ENCODE measurements at regions not wholly inside any gene's neighbourhood (a gene's known extent, or its start where the extent isn't known, plus 50 kb on each side); places are given as distances from the start of the nearest gene placed in this dataset.
"Not testable (repeated sequence)": the region's sequence is repeated elsewhere in the genome, so short reads cannot be mapped to it uniquely, and the experiment has no call there.

GRCh38 chr2:8334866-8335325 lies 347.0 kb upstream of the ID2 start:
- no peak for DNase-seq

DNA sequence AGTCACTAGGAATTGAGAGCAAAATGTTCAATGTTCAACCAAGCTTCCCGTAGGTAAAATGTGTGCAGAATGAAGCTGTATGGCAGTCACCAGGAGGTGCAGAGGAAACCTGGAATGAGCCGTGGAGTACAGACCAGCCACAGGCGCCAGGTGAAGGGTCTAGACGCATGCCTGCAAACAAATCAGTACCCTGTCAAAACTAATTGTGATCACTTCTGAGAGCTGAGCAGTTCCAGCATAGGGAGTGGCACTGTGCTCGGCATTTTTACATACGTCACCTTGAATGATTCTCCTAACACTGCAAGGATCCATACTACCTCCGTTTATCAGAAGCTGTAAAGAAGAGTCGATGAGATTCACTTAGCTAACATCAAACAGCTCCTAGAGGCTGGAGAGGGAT lies 346.1 kb upstream of the ID2 start:
- no peak for DNase-seq

DNA sequence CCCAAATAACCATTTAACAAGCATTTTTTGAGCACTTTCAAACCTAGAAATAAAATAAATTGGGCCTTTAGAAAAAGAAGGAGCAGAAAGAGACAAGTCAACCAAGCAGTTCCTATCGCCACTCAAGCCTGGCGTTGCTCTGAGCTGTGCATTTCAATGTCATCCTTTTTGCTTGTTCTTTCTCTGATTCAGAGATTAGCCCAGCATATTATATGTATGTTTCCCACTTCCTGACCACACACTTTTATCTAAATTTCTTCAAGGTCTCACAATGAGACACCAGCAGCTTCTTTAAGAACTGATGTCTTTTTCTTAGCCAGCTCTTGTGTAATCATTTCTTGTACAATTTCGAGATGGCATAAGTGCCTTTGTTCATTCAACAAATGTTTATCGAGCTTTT lies 344.5 kb upstream of the ID2 start:
- no peak for DNase-seq

DNA sequence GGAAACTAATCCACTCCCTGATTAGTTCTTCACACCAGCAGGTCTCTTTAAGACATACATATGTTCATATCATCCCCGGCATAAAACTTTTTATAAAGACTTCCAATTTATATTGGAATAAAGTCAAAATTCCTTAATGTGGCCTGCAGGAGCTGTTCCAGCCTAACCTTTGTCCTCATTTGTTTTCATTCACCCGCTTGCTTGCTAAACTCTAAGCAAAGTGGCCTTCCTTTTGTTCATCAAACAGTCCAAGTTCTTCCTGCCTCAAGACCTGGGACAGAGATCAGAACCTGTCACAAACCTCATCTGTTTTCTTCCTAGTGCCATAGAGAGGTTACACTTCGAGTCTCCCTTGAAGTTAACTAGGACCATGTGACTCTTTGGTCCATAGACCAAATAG lies 339.4 kb upstream of the ID2 start:
- no peak for DNase-seq

GRCh38 chr2:8343031-8343430 lies 338.8 kb upstream of the ID2 start:
- no peak for DNase-seq

DNA sequence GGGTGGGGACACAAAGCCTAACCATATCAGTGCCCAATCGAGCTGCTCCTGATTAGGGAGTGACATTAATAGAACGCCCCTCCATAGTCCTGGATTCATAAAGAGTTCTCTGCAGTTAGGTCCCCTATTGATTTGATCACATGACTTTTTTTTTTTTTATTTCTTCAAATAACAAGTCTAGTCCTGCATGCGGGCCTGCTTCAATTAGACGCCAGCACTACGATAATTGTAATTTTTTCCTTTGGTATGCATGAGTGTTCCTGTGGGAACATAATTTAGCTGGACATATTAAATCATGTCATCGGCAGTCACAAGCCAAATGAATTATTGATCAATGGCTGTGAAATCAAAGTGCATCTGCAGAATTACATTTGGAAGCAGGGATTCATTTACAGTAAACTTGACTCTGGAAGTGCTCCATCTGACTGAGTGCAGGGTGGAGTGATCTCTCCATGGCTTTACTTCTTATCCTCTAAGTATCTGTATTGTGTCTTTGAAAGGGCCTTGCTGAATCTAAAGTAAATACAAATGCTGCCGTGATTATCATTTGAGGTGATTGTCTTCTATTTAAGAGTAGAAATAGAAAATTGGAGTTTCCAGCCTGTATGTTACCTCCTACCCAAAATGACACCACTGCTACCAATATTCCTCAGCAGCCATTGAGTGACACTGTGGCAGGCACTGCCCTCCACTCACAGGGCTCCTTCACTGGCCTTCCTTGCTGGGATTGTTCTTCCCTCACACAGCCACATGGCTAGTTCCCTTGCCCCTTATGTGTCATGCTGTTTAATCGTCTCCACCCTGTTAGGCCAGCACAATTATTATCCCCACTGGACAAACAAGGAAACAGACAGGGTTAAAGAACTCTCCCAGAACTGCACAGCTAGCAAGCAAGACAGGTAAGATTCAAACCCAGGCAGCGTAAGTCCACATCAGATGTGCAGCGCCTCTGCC lies 337.4 kb upstream of the ID2 start:
- DNase-seq: no peak

DNA sequence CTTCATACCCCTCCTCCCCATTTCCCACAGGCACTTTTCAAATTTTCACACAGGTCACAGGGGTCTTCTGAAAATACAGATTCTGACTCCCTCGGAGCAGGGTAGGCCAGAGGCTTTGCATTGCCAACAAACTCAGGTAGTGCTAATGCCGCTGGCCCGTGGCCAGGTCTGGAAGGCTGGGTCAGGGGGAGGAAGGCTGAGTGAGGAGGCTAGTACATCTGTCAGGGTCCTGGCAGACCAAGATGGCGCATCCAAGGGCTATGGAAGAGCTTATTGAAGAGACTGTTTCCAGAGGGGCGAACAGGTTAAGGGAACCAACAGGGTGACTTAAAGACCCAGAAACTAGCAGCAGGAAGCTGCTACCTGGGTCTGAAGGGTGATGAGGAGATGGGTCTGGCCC lies 336.7 kb upstream of the ID2 start:
- DNase-seq: no peak

DNA sequence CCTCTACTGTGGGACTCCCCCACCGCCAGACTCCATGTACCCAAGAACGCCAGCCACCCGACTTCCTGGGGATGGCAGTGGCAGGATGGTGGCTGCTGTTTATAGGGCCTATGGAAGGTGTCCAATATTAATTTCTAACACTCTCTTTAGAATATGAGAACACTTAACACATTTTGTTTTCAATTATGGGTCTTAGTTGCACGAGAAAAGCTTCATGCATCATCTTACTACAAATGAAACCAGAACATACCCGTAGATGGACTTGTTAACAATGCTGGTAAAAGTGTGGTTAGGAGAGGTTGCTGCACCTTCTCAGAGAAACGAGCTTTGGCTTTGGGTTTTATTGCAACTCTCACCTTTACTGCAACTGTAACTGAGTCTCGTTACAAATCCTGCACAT lies 335.6 kb upstream of the ID2 start:
- no peak for DNase-seq

GRCh38 chr2:8346706-8347430 lies 335.0 kb upstream of the ID2 start:
- no peak for DNase-seq

DNA sequence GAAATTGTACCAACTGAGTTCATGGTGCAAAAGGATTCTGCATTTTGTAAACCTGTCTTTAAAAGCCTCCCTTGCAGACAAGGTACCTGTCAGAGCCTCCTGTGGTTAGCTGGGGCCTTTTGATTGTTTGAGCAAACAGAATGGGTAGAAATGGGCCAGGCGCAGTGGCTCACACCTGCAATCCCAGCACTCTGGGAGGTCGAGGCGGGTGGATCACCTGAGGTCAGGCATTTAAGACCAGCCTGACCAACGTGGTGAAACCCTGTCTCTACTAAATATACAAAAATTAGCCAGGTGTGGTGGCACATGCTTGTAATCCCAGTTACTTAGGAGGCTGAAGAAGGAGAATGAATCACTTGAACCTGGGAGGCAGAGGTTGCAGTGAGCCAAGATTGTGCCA lies 332.9 kb upstream of the ID2 start:
- not testable (repeated sequence) for DNase-seq

- no peak for DNase-seq
These were observed 329.6 kb upstream of the ID2 start for GRCh38 chr2:8352296-8352695.

- DNase-seq: no peak
These were observed 328.9 kb upstream of the ID2 start for GRCh38 chr2:8352989-8353388.

GRCh38 chr2:8355102-8355859 lies 326.6 kb upstream of the ID2 start:
- DNase-seq: no peak

DNA sequence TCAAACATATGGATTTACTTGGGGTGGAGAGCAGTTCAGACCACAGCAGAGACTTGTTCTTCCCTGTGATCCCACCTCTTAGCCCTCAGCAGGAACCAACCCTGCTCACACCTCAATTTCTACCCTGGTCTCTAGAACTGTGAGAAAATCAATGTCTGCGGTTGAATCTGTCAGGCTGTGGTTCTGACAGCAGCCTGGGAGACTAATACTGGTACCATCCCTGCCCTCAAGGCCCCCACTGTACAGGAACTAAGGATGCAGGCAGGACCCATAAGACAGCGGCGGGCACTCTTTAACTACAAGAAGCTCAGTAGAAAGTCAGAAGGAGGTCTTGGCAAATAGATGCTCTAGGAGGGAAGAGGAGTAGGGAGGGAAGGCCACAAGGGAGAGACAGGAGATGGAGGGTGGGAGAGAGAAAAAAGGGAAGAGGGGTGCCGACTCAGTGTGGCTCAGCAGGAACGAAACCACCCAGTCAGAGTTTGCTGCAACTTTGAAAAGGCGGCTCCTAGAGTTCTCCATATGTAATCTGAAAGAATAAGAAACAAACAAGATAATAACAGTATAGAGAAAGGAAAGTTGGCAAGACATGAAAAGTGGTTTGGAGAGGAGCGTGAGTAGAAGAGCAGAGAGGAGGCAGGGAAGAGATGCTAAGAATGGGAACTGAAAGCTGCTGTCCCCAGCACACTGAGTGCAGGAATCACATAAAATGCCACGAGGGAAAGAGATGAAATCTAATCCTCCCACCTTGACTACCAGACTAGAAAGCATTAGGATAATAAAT lies 323.9 kb upstream of the ID2 start:
- no peak for DNase-seq

DNA sequence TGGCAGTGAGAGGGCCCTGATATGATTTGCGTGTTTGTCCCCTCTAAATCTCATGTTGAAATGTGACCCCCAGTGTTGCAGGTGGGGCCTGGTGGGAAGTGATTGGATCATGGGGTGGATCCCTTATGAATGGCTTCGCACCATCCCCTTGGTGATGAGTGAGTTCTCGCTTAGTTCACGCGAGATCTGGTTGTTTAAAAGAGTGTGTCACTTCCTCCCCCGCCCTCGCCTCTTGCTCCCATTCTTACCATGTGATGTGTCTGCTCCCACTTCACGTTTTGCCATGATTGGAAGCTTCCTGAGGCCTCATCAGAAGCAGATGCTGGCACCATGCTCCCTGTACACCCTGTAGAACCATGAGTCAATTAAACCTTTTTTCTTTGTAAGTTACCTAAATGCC lies 319.9 kb upstream of the ID2 start:
- no peak for DNase-seq

DNA sequence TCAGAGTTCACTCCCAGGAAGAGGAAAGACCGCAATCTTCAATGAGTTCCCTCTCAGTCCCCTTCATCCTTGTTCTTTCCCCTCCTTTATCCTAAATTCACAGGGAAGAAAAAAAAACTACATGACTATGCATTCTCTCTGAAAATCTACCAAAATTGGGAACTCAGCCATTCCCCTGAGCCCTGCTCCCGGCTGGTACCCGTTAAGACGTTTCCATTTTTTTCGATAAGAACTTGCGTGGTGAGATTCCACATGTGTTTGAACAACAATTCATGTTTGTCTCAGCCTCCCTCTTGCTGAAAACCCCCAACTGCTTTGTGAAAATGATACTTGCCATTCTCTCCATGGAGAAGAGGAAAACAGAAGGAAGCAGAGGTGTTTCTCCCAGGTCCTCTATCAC lies 318.7 kb upstream of the ID2 start:
- DNase-seq: no peak

- no peak for DNase-seq
These were observed 317.2 kb upstream of the ID2 start for GRCh38 chr2:8364668-8365067.

DNA sequence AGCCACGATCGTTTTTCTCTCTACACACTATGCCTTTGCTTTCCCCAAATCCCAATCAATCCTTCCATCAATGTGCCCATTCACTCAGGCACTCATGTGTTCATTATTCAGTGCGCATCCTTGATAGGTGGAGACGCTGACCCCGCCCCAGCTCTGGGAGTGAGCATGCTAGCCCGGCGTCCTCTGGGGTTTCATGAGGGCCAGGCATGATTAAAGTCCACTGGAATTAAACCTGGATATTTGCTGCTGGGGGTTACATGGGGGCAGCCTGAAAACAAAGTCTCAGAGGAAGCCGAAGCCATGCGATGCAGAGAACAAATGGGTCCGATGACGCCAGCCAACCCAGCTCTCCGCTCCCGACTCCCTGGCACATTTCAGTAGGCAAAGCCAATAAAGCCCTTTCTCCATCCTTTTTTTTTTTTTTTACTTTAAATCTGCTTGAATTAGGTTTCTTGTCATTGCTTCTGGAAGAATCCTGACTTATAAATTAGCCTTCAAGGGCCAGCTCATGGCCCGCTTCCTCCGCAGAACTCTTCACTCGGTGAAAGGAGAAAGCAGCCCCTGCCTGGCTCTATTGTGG lies 316.4 kb upstream of the ID2 start:
- no peak for DNase-seq

DNA sequence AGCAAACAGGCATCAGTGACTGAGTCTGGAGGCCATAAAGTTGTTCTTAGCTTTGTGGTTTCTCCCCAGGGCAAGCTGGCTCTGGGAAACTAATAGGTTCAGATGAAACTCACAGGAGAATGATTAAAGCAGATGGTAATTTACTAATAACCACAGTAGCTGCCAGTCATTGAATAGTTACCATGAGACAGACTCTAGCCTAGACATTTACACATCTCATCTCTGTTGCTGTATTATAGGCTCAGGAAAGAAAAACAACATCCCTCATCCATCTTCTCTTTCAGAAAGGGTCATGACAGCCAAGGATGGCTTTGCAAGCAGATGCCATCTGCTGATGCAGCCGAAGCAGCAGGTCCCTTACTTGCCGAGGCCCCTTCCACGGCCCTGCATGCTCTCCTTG lies 314.0 kb upstream of the ID2 start:
- DNase-seq: no peak

- DNase-seq: no peak
These were observed 313.4 kb upstream of the ID2 start for GRCh38 chr2:8368463-8368862.

DNA sequence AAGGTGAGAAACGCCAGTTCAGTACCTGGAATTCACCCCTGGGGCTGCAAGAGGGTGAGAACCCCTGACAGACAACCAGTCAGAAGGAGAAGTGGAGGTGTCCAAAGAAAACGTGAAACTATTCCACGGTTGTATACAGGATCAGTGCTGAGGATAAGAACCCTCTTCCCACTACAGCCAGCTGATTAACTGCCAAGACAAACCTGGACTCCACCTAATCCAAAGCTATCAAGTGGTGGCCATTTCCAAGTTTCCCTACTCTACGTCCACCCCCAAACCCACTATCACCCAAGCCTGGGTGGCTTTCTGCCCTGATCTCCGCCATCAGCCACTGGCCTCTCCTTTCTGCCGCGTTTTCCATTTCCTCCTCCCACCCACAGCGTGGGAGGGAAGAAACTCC lies 312.3 kb upstream of the ID2 start:
- DNase-seq: no peak

DNA sequence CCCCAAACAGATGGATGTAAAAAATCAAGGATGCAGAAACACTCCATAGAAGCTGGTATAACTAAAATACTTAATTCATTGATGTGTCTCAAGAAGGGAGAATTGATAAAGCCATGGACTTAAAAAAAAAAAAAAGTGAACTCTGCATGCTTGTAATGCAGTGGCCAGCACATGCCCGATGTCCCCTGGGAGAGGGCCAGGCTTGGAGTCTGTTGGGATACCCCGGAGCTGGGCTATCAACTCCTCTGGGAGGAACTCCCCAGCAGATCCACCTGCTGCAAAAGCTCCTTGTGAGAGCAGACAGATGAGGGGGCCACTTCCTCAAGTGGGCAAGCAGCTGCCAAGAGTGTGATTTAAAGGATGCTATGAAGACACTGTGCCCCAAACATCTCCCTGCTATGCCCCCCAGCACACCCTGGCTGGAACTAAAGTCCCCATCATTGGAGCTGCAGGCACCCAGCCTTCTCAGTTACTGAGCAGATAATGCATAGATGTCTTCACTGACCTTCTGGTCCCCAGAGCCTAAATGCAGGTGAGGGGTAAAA lies 311.5 kb upstream of the ID2 start:
- DNase-seq: no peak
